Thyroid gland (tissue), 4 donors: ENCODE measurements at regions not wholly inside any gene's neighbourhood (a gene's known extent, or its start where the extent isn't known, plus 50 kb on each side); places are given as distances from the start of the nearest gene placed in this dataset.

Experiments used
- DNase-seq, 2 donors: peaks; one replicate each; pipeline ENCODE4 v3.0.0-alpha.2; 2019
- H3K27ac ChIP-seq, 3 donors: fragments of 200-600 bp; sonication (generic); 1 replicate in 2 of 3; 2 replicates in 1 of 3; pipeline ENCODE4 v1.5.1; 2016 to 2019; ENCODE audit warnings: mild to moderate bottlenecking in 1 of 3, moderate library complexity in 1 of 3
- H3K27me3 ChIP-seq: fragments of 200-600 bp; sonication (generic); one replicate; pipeline ENCODE4 v1.5.1; 2019
- H3K36me3 ChIP-seq, 2 donors: fragments of 200-600 bp; sonication (generic); one replicate each; pipeline ENCODE4 v1.5.1; 2016 to 2019
- H3K4me1 ChIP-seq, 2 donors: fragments of 200-600 bp; sonication (generic); one replicate each; pipeline ENCODE4 v1.5.1; 2017 to 2019
- H3K4me3 ChIP-seq, 3 donors: fragments of 200-600 bp; sonication (generic); replicated peaks in 1 of 3; 1 replicate in 2 of 3; 2 replicates in 1 of 3; pipeline ENCODE4 v1.5.1; 2016; ENCODE audit warnings: mild to moderate bottlenecking in 1 of 3
- H3K9me3 ChIP-seq: fragments of 200-600 bp; sonication (generic); one replicate; pipeline ENCODE4 v1.5.1; 2017
- CTCF ChIP-seq, 6 experiments: fragments of 200-600 bp in 3 of 6; fragments of 450-650 bp in 3 of 6; sonication (generic) in 3 of 6; IDR thresholded peaks; one replicate each; pipeline ENCODE4 v1.5.1; 2016 to 2019; ENCODE audit warnings: antibody characterized with exemption in 6 of 6, mild to moderate bottlenecking in 2 of 6, inconsistent platforms in 1 of 6, moderate library complexity in 1 of 6
- POLR2A ChIP-seq, 2 donors: fragments of 450-650 bp; IDR thresholded peaks; one replicate each; pipeline ENCODE4 v1.6.1; 2017; ENCODE audit warnings: antibody characterized with exemption in 2 of 2, mild to moderate bottlenecking in 2 of 2, moderate library complexity in 1 of 2
- WGBS, 2 donors: methylation state at CpG; one replicate each; pipeline ENCODE4 v1.1.5; 2017; 5-methylcytosine and 5-hydroxymethylcytosine counted together
- intact Hi-C: fragments of 100-400 bp; cut with DNase I; formaldehyde crosslinking; loops from one replicate; pipeline ENCODE4 v1.15.1; 2023

- Histone ChIP-seq H3K4me3 (no peak overlapping the region), H3K4me1 (peaks cover 0 to 2% of the 10 kb centered on the region in 2 donors), H3K27ac (no peak overlapping the region), H3K36me3 (no peaks in the 10 kb centered on the region), H3K27me3 (no peaks in the 10 kb centered on the region), H3K9me3 (no peaks in the 10 kb centered on the region)
- TF ChIP-seq POLR2A (IDR thresholded peaks at IDR 0.05) (no peak), CTCF (IDR thresholded peaks at IDR 0.05) (no peak)
- intact Hi-C loops: no loop called here
- DNase-seq: no peak
- 78 to 80% methylated on average over 1 of the region's 1 CpG for WGBS, 2 donors
Measured at GRCh38 chr15:37758412-37758811, 176.0 kb upstream of the TMCO5A start.

- no peaks in the 10 kb centered on the region for H3K36me3 ChIP-seq
- no peaks in the 10 kb centered on the region for H3K27me3 ChIP-seq
- DNase-seq: peak in 1 of 2 donors; percentile 15
- no peaks in the 10 kb centered on the region for H3K9me3 ChIP-seq
- TF ChIP-seq POLR2A (IDR thresholded peaks at IDR 0.05) (no peak), CTCF (IDR thresholded peaks at IDR 0.05) (peak in 4 of 6 experiments; percentile 42 to 55 (median 46))
- intact Hi-C loops: no loop called here
- H3K27ac ChIP-seq: no peak overlapping the region
- no peak overlapping the region for H3K4me3 ChIP-seq
- H3K4me1 ChIP-seq: peaks cover 0 to 2% of the 10 kb centered on the region in 2 donors
- 66 to 74% methylated on average over 3 of the region's 3 CpGs for WGBS, 2 donors
Measured at GRCh38 chr15:37764733-37765191, 169.7 kb upstream of the TMCO5A start.

GRCh38 chr15:37765786-37766185 is 168.7 kb upstream of the TMCO5A start:
- Histone ChIP-seq H3K4me3 (no peak overlapping the region), H3K27ac (no peak overlapping the region), H3K4me1 (peaks cover 0 to 2% of the 10 kb centered on the region in 2 donors), H3K9me3 (no peaks in the 10 kb centered on the region), H3K36me3 (no peaks in the 10 kb centered on the region), H3K27me3 (no peaks in the 10 kb centered on the region)
- 52 to 73% methylated on average over 8 of the region's 8 CpGs for WGBS, 2 donors
- intact Hi-C loops: no loop called here
- no peak for TF ChIP-seq POLR2A (IDR thresholded peaks at IDR 0.05)
- no peak for TF ChIP-seq CTCF (IDR thresholded peaks at IDR 0.05)
- no peak for DNase-seq

GRCh38 chr15:37767841-37768455 is 166.5 kb upstream of the TMCO5A start:
- WGBS, 2 donors: 92 to 95% methylated on average over 10 of the region's 10 CpGs
- no peak for TF ChIP-seq POLR2A (IDR thresholded peaks at IDR 0.05)
- TF ChIP-seq CTCF (IDR thresholded peaks at IDR 0.05): no peak

GRCh38 chr15:37771465-37771864 is 163.0 kb upstream of the TMCO5A start:
- DNase-seq: no peak
- no peaks in the 10 kb centered on the region for H3K9me3 ChIP-seq
- no peaks in the 10 kb centered on the region for H3K4me1 ChIP-seq
- no peak for TF ChIP-seq POLR2A (IDR thresholded peaks at IDR 0.05)
- TF ChIP-seq CTCF (IDR thresholded peaks at IDR 0.05): no peak
- H3K36me3 ChIP-seq: no peaks in the 10 kb centered on the region
- WGBS, 2 donors: 38 to 54% methylated on average over 2 of the region's 2 CpGs
- no peak overlapping the region for H3K4me3 ChIP-seq
- no peak overlapping the region for H3K27ac ChIP-seq
- no peaks in the 10 kb centered on the region for H3K27me3 ChIP-seq
- intact Hi-C loops: loop anchor here (5.0 kb wide), 1 partner anchor 51 kb away; no protein-coding TSS in a partner anchor

More at GRCh38 chr15:37767841-37768455, 166.5 kb upstream of the TMCO5A start:
- Histone ChIP-seq H3K9me3 (no peaks in the 10 kb centered on the region), H3K4me1 (peaks cover 0 to 2% of the 10 kb centered on the region in 2 donors), H3K4me3 (no peak overlapping the region), H3K36me3 (no peaks in the 10 kb centered on the region), H3K27me3 (no peaks in the 10 kb centered on the region), H3K27ac (no peak overlapping the region)
- intact Hi-C loops: no loop called here
- no peak for DNase-seq
